ENCODE measurements at regions not wholly inside any gene's neighbourhood (a gene's known extent, or its start where the extent isn't known, plus 50 kb on each side); places are given as distances from the start of the nearest gene placed in this dataset.

DNA sequence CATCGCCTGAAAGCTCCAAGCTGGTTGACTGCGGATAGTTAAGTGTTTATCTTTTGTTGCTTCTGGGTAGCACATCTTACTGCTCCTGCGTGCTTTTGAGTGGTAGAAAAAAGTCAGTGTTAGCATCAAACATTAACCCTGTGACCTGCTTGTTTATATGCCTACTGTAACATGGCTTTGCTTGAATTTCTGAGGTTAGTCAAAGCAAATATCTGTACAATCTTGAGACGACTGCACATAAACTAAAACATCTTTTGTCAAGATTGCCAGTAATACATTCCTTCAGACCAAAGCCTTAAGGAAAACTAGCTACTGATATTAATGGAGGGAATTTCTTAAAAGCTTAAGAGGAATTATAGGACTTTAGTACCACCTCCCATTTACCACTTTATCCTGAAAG is 163.7 kb downstream of the BAMBI start:
- Mint-ChIP-seq H3K4me1 (ENCODE audit: low read depth) (peaks cover 16% of the 10 kb centered on the region), H3K27me3 (ENCODE audit: insufficient read depth) (peaks cover 3% of the 10 kb centered on the region), H3K27ac (no peak overlapping the region), H3K36me3 (ENCODE audit: low read depth) (no peaks in the 10 kb centered on the region), H3K9me3 (0 out of 2 replicates have a peak, but pooled peaks cover under 1% of the 10 kb centered on the region), H3K4me3 (no peak overlapping the region)
- TF ChIP-seq, protein P1, sequence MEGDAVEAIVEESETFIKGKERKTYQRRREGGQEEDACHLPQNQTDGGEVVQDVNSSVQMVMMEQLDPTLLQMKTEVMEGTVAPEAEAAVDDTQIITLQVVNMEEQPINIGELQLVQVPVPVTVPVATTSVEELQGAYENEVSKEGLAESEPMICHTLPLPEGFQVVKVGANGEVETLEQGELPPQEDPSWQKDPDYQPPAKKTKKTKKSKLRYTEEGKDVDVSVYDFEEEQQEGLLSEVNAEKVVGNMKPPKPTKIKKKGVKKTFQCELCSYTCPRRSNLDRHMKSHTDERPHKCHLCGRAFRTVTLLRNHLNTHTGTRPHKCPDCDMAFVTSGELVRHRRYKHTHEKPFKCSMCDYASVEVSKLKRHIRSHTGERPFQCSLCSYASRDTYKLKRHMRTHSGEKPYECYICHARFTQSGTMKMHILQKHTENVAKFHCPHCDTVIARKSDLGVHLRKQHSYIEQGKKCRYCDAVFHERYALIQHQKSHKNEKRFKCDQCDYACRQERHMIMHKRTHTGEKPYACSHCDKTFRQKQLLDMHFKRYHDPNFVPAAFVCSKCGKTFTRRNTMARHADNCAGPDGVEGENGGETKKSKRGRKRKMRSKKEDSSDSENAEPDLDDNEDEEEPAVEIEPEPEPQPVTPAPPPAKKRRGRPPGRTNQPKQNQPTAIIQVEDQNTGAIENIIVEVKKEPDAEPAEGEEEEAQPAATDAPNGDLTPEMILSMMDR (IDR thresholded peaks at IDR 0.05) = no peak
- DNase-seq = no peak

DNA sequence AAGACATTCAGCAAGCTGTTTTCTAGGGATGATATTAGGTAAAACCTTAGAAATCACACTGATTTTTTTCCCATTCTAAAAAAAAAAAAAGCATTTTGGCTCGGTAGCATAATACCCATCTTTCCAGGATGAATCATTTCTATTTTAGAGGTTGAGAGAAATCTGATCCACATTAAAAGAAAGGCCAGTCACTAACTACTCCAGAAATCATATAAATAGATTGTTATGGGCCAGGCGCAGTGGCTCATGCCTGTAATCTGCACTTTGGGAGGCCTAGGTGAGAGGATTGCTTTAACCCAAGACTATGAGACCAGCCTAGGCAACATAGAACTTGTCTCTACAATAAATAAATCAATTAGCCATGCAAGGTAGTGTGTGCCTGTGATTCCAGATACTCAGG is 164.3 kb downstream of the BAMBI start:
- Mint-ChIP-seq H3K9me3 (0 out of 2 replicates have a peak, but pooled peaks cover 4% of the 10 kb centered on the region), H3K27ac (peak overlapping the region; percentile 91; the same call in 1 of the 2 replicates), H3K27me3 (ENCODE audit: insufficient read depth) (peaks cover 6% of the 10 kb centered on the region), H3K4me1 (ENCODE audit: low read depth) (peaks cover 16% of the 10 kb centered on the region), H3K4me3 (no peak overlapping the region), H3K36me3 (ENCODE audit: low read depth) (no peaks in the 10 kb centered on the region)
- TF ChIP-seq, protein P1 (IDR thresholded peaks at IDR 0.05) = no peak
- peak; percentile 41 for DNase-seq

DNA sequence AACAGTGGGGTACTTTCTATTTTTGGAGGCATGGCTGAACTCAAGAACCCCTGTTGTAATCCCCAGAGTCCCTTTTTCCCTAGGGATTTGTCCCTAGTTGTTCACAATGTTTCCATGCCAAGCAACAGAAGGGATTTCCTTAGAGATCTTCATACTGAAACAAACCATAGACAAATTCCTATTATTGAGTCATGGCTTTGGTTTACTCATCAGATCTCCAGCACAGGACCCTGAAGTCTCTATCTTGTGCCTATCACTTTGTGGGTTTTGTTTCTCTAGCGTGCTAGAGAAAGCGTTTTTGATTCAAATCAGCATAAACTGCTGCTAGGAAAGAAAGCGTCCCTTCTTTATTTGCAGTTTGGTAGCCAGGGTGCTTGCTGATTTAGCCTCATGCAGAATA is 165.0 kb downstream of the BAMBI start:
- peak overlapping the region; percentile 91 for H3K27ac Mint-ChIP-seq
- TF ChIP-seq, protein P1 (IDR thresholded peaks at IDR 0.05) = no peak
- H3K36me3 Mint-ChIP-seq (ENCODE audit: low read depth) = no peaks in the 10 kb centered on the region
- peak; percentile 63 for DNase-seq
- peaks cover 16% of the 10 kb centered on the region for H3K4me1 Mint-ChIP-seq (ENCODE audit: low read depth)
- peaks cover 10% of the 10 kb centered on the region for H3K27me3 Mint-ChIP-seq (ENCODE audit: insufficient read depth)
- 0 out of 2 replicates have a peak, but pooled peaks cover 4% of the 10 kb centered on the region for H3K9me3 Mint-ChIP-seq
- H3K4me3 Mint-ChIP-seq = peak overlapping the region; percentile 23; the same call in 1 of the 2 replicates

DNA sequence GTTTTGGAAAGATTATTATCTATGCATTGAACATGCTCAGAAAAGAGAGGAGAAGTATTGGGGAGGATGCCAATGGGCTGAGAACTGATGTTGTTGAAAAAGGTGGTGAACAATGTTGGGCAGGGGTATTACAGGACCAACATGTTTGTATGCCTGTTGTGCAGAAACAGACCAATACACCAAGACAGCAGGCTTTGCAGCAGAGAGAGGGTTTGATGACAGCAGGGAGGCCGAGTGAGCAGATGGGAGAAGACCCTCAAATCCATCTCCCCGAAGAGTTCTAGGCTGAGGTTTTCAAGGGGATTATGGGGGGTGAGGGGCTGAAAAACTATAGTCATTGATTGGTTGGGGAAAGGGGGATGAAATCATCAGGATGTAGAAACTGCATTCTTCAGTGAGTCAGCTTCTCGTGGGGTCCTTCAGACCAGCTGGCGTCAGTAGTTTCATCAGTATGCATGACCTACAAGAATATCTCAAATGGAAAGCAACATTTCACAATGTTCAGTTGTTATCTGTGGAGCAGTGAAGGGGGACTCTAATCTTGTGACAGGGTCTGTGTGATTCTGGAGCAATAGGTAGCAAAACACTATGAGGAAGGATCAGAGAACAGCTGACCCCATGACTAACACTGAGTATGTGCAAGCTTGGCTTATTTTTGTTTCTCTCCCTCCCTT is 167.8 kb downstream of the BAMBI start:
- H3K27me3 Mint-ChIP-seq (ENCODE audit: insufficient read depth) = peaks cover 23% of the 10 kb centered on the region
- DNase-seq = no peak
- TF ChIP-seq, protein P1 (IDR thresholded peaks at IDR 0.05) = no peak
- no peaks in the 10 kb centered on the region; the same call in 1 of the 2 replicates for H3K36me3 Mint-ChIP-seq (ENCODE audit: low read depth)
- peaks cover 16% of the 10 kb centered on the region for H3K4me1 Mint-ChIP-seq (ENCODE audit: low read depth)
- H3K27ac Mint-ChIP-seq = no peak overlapping the region
- peaks cover 9% of the 10 kb centered on the region; the same call in 1 of the 2 replicates for H3K9me3 Mint-ChIP-seq
- no peak overlapping the region for H3K4me3 Mint-ChIP-seq

DNA sequence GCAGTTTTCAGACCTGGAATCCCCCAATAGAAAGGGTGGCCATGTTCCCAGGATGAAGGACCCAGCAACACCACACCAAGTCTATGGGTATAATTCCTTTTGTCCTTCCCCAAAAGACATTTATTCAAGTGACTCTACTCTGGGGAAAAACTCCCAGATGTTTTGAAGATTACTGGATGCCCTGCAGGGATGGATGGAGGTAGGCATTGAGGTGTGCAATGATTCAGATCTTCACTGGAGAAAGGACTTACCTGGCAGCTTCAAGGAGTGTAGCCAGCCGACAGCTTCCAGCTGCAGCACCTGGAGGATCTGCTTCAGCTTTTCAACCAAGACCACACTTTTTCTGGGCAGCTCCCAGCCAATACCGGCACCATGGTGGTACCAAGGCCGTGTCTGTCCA is 172.0 kb downstream of the BAMBI start:
- Mint-ChIP-seq H3K36me3 (ENCODE audit: low read depth) (no peaks in the 10 kb centered on the region; the same call in 1 of the 2 replicates), H3K4me3 (no peak overlapping the region), H3K4me1 (ENCODE audit: low read depth) (no peaks in the 10 kb centered on the region), H3K9me3 (peaks cover 9% of the 10 kb centered on the region; the same call in 1 of the 2 replicates), H3K27ac (no peak overlapping the region), H3K27me3 (ENCODE audit: insufficient read depth) (peaks cover 33% of the 10 kb centered on the region)
- TF ChIP-seq, protein P1 (IDR thresholded peaks at IDR 0.05) = no peak
- DNase-seq = no peak

All from HFFc6 (cell line).